ENCODE measurements at regions not wholly inside any gene's neighbourhood (a gene's known extent, or its start where the extent isn't known, plus 50 kb on each side); places are given as distances from the start of the nearest gene placed in this dataset.
"Not testable (repeated sequence)": the region's sequence is repeated elsewhere in the genome, so short reads cannot be mapped to it uniquely, and the experiment has no call there.

- ATAC-seq (no peak), DNase-seq (no peak)
- H3K4me1 Mint-ChIP-seq: no peaks in the 10 kb centered on the region
- no peaks in the 10 kb centered on the region for H3K4me1 ChIP-seq (ENCODE audit: control insufficient read depth, insufficient read depth, low read length)
- H3K27ac Mint-ChIP-seq: no peak overlapping the region
- H3K27me3 Mint-ChIP-seq (ENCODE audit: low read depth in 2 of 2): no peaks in the 10 kb centered on the region
- intact Hi-C loops (cut with micrococcal nuclease): no loop called here
- WGBS (ENCODE audit: insufficient coverage): 70% methylated on average over 3 of the region's 4 CpGs
- no peaks in the 10 kb centered on the region for H3K27me3 ChIP-seq (ENCODE audit: control insufficient read depth, insufficient read depth, low read length)
- no peaks in the 10 kb centered on the region for H3K36me3 ChIP-seq (ENCODE audit: control insufficient read depth, insufficient read depth, low read length)
- no peaks in the 10 kb centered on the region for H3K36me3 Mint-ChIP-seq
- no peak overlapping the region for H3K4me3 ChIP-seq (ENCODE audit: low read length)
- H3K27ac ChIP-seq (ENCODE audit: low read length): no peak overlapping the region
- H3K4me3 Mint-ChIP-seq: no peak overlapping the region
- H3K9me3 ChIP-seq (ENCODE audit: control insufficient read depth, insufficient read depth, low read length): no peaks in the 10 kb centered on the region
- peaks cover 14 to 15% of the 10 kb centered on the region in 2 donors for H3K9me3 Mint-ChIP-seq
- TF ChIP-seq, protein P1, sequence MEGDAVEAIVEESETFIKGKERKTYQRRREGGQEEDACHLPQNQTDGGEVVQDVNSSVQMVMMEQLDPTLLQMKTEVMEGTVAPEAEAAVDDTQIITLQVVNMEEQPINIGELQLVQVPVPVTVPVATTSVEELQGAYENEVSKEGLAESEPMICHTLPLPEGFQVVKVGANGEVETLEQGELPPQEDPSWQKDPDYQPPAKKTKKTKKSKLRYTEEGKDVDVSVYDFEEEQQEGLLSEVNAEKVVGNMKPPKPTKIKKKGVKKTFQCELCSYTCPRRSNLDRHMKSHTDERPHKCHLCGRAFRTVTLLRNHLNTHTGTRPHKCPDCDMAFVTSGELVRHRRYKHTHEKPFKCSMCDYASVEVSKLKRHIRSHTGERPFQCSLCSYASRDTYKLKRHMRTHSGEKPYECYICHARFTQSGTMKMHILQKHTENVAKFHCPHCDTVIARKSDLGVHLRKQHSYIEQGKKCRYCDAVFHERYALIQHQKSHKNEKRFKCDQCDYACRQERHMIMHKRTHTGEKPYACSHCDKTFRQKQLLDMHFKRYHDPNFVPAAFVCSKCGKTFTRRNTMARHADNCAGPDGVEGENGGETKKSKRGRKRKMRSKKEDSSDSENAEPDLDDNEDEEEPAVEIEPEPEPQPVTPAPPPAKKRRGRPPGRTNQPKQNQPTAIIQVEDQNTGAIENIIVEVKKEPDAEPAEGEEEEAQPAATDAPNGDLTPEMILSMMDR (IDR thresholded peaks at IDR 0.05): no peak
Measured at GRCh38 chr3:104257486-104257885, 1109.2 kb upstream of the ALCAM start.

DNA sequence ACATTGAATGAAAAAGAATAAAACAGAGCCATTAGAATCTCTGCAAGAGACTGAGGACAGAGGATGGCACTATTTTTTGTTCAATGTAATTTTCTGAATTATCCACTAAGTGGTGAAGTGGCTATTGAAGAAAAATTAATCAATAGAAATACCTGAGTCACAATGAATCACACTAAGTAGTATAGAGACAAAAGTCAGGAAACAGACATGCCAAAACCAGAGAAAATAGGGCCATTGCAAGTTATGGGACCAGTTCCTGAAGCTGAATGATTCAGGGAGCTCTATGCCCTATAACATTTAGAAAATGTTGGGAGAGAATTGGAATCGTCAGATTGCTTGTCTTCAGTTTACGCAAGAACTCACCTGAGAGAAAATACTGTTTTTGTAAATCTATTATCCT is 1103.2 kb upstream of the ALCAM start:
- Histone ChIP-seq H3K27me3 (ENCODE audit: control insufficient read depth, insufficient read depth, low read length) (no peaks in the 10 kb centered on the region), H3K36me3 (ENCODE audit: control insufficient read depth, insufficient read depth, low read length) (no peaks in the 10 kb centered on the region), H3K4me1 (ENCODE audit: control insufficient read depth, insufficient read depth, low read length) (no peaks in the 10 kb centered on the region), H3K27ac (ENCODE audit: low read length) (no peak overlapping the region), H3K9me3 (ENCODE audit: control insufficient read depth, insufficient read depth, low read length) (peaks cover 3% of the 10 kb centered on the region), H3K4me3 (ENCODE audit: low read length) (no peak overlapping the region)
- H3K9me3 Mint-ChIP-seq: peaks cover 17 to 20% of the 10 kb centered on the region in 2 donors
- no CpG with 5 or more reads among the region's 2 CpGs for WGBS (ENCODE audit: insufficient coverage)
- H3K36me3 Mint-ChIP-seq: no peaks in the 10 kb centered on the region
- TF ChIP-seq, protein P1 (IDR thresholded peaks at IDR 0.05): no peak
- H3K27ac Mint-ChIP-seq: no peak overlapping the region
- DNase-seq: no peak
- intact Hi-C loops (cut with micrococcal nuclease): no loop called here
- H3K27me3 Mint-ChIP-seq (ENCODE audit: low read depth in 2 of 2): no peaks in the 10 kb centered on the region
- ATAC-seq: no peak
- H3K4me1 Mint-ChIP-seq: no peaks in the 10 kb centered on the region
- no peak overlapping the region for H3K4me3 Mint-ChIP-seq

GRCh38 chr3:104266219-104266618 is 1100.5 kb upstream of the ALCAM start:
- H3K9me3 ChIP-seq (ENCODE audit: control insufficient read depth, insufficient read depth, low read length); H3K27me3 ChIP-seq (ENCODE audit: control insufficient read depth, insufficient read depth, low read length); H3K27me3 Mint-ChIP-seq (ENCODE audit: low read depth in 2 of 2); H3K36me3 Mint-ChIP-seq; H3K4me1 Mint-ChIP-seq; H3K4me3 Mint-ChIP-seq; DNase-seq; H3K4me3 ChIP-seq (ENCODE audit: low read length); H3K27ac Mint-ChIP-seq; H3K27ac ChIP-seq (ENCODE audit: low read length); H3K36me3 ChIP-seq (ENCODE audit: control insufficient read depth, insufficient read depth, low read length); H3K4me1 ChIP-seq (ENCODE audit: control insufficient read depth, insufficient read depth, low read length); intact Hi-C loops (cut with micrococcal nuclease); ATAC-seq: not testable (repeated sequence)
- H3K9me3 Mint-ChIP-seq: peaks cover 19 to 21% of the 10 kb centered on the region in 2 donors
- WGBS (ENCODE audit: insufficient coverage): no CpG with 5 or more reads among the region's 1 CpG

GRCh38 chr3:104269771-104270170 is 1096.9 kb upstream of the ALCAM start:
- no peak overlapping the region for H3K4me3 Mint-ChIP-seq
- no peak overlapping the region for H3K27ac Mint-ChIP-seq
- no peak overlapping the region for H3K4me3 ChIP-seq (ENCODE audit: low read length)
- no peaks in the 10 kb centered on the region for H3K27me3 ChIP-seq (ENCODE audit: control insufficient read depth, insufficient read depth, low read length)
- H3K4me1 ChIP-seq (ENCODE audit: control insufficient read depth, insufficient read depth, low read length): no peaks in the 10 kb centered on the region
- no peak for DNase-seq
- intact Hi-C loops (cut with micrococcal nuclease): no loop called here
- H3K4me1 Mint-ChIP-seq: no peaks in the 10 kb centered on the region
- H3K27ac ChIP-seq (ENCODE audit: low read length): no peak overlapping the region
- no peak for ATAC-seq
- H3K27me3 Mint-ChIP-seq (ENCODE audit: low read depth in 2 of 2): no peaks in the 10 kb centered on the region
- peaks cover 8% of the 10 kb centered on the region for H3K36me3 Mint-ChIP-seq
- H3K9me3 ChIP-seq (ENCODE audit: control insufficient read depth, insufficient read depth, low read length): peaks cover 6% of the 10 kb centered on the region
- H3K36me3 ChIP-seq (ENCODE audit: control insufficient read depth, insufficient read depth, low read length): no peaks in the 10 kb centered on the region
- TF ChIP-seq, protein P1 (IDR thresholded peaks at IDR 0.05): no peak
- 85% methylated on average over 6 of the region's 6 CpGs for WGBS (ENCODE audit: insufficient coverage)
- peaks cover 17 to 20% of the 10 kb centered on the region in 2 donors for H3K9me3 Mint-ChIP-seq
